ENCODE measurements at regions not wholly inside any gene's neighbourhood (a gene's known extent, or its start where the extent isn't known, plus 50 kb on each side); places are given as distances from the start of the nearest gene placed in this dataset.

- no peaks in the 10 kb centered on the region for H3K9me2 ChIP-seq (replicated peaks; ENCODE audit: control insufficient read depth, low read length)
- H3K4me1 ChIP-seq (ENCODE audit: control insufficient read depth, low read length), result peaks cover 51% of the 10 kb centered on the region
- H3K27me3 ChIP-seq (ENCODE audit: control insufficient read depth, low read length), result no peaks in the 10 kb centered on the region
- no peak overlapping the region for H3K4me2 ChIP-seq (ENCODE audit: low read length)
- peaks cover 45% of the 10 kb centered on the region for H3F3A ChIP-seq (ENCODE audit: control insufficient read depth, insufficient read depth)
- no peaks in the 10 kb centered on the region for H4K20me1 ChIP-seq (ENCODE audit: control insufficient read depth, insufficient read depth, low read depth, low read length)
- no peak overlapping the region for H3K4me3 ChIP-seq (ENCODE audit: low read length)
- no peak for TF ChIP-seq EZH2phosphoT487 (IDR thresholded peaks at IDR 0.05; ENCODE audit: borderline replicate concordance, low read length)
- TF ChIP-seq, protein P1, sequence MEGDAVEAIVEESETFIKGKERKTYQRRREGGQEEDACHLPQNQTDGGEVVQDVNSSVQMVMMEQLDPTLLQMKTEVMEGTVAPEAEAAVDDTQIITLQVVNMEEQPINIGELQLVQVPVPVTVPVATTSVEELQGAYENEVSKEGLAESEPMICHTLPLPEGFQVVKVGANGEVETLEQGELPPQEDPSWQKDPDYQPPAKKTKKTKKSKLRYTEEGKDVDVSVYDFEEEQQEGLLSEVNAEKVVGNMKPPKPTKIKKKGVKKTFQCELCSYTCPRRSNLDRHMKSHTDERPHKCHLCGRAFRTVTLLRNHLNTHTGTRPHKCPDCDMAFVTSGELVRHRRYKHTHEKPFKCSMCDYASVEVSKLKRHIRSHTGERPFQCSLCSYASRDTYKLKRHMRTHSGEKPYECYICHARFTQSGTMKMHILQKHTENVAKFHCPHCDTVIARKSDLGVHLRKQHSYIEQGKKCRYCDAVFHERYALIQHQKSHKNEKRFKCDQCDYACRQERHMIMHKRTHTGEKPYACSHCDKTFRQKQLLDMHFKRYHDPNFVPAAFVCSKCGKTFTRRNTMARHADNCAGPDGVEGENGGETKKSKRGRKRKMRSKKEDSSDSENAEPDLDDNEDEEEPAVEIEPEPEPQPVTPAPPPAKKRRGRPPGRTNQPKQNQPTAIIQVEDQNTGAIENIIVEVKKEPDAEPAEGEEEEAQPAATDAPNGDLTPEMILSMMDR (IDR thresholded peaks at IDR 0.05; ENCODE audit: low read depth, low read length, poor library complexity, severe bottlenecking), result no peak
- H3K27ac ChIP-seq (ENCODE audit: low read depth, low read length), result peak overlapping the region; percentile 16; the same call in 1 of the 2 replicates
- H3K36me3 ChIP-seq (ENCODE audit: control insufficient read depth, low read length), result peaks cover 27% of the 10 kb centered on the region
- peaks cover 6% of the 10 kb centered on the region; the same call in 1 of the 2 replicates for H3K9me3 ChIP-seq (ENCODE audit: control insufficient read depth, insufficient read depth, low read length)
- peaks cover 12% of the 10 kb centered on the region for H3K79me2 ChIP-seq (ENCODE audit: control insufficient read depth, low read length)
Observed at GRCh38 chr6:26213334-26214075, 126.3 kb downstream of the HFE start.

- H3K9me3 ChIP-seq (ENCODE audit: control insufficient read depth, insufficient read depth, low read length), result peaks cover 6% of the 10 kb centered on the region; the same call in 1 of the 2 replicates
- peaks cover 64% of the 10 kb centered on the region for H3K4me1 ChIP-seq (ENCODE audit: control insufficient read depth, low read length)
- H3K9me2 ChIP-seq (replicated peaks; ENCODE audit: control insufficient read depth, low read length), result no peaks in the 10 kb centered on the region
- TF ChIP-seq, protein P1 (IDR thresholded peaks at IDR 0.05; ENCODE audit: low read depth, low read length, poor library complexity, severe bottlenecking), result no peak
- no peak for TF ChIP-seq EZH2phosphoT487 (IDR thresholded peaks at IDR 0.05; ENCODE audit: borderline replicate concordance, low read length)
- H4K20me1 ChIP-seq (ENCODE audit: control insufficient read depth, insufficient read depth, low read depth, low read length), result no peaks in the 10 kb centered on the region
- H3K27ac ChIP-seq (ENCODE audit: low read depth, low read length), result peak overlapping the region; percentile 94
- H3K4me3 ChIP-seq (ENCODE audit: low read length), result peak overlapping the region; percentile 72
- peaks cover 50% of the 10 kb centered on the region for H3F3A ChIP-seq (ENCODE audit: control insufficient read depth, insufficient read depth)
- peaks cover 27% of the 10 kb centered on the region for H3K79me2 ChIP-seq (ENCODE audit: control insufficient read depth, low read length)
- H3K27me3 ChIP-seq (ENCODE audit: control insufficient read depth, low read length), result no peaks in the 10 kb centered on the region
- H3K4me2 ChIP-seq (ENCODE audit: low read length), result peak overlapping the region; percentile 73
- H3K36me3 ChIP-seq (ENCODE audit: control insufficient read depth, low read length), result peaks cover 33% of the 10 kb centered on the region
Observed at GRCh38 chr6:26214803-26215584, 127.8 kb downstream of the HFE start.

GRCh38 chr6:26215585-26216358 is 128.5 kb downstream of the HFE start:
- Histone ChIP-seq H3K4me1 (ENCODE audit: control insufficient read depth, low read length) (peaks cover 64% of the 10 kb centered on the region), H4K20me1 (ENCODE audit: control insufficient read depth, insufficient read depth, low read depth, low read length) (no peaks in the 10 kb centered on the region), H3K9me3 (ENCODE audit: control insufficient read depth, insufficient read depth, low read length) (peaks cover 6% of the 10 kb centered on the region; the same call in 1 of the 2 replicates), H3K9me2 (replicated peaks; ENCODE audit: control insufficient read depth, low read length) (no peaks in the 10 kb centered on the region), H3F3A (ENCODE audit: control insufficient read depth, insufficient read depth) (peaks cover 58% of the 10 kb centered on the region), H3K27me3 (ENCODE audit: control insufficient read depth, low read length) (no peaks in the 10 kb centered on the region), H3K79me2 (ENCODE audit: control insufficient read depth, low read length) (peaks cover 29% of the 10 kb centered on the region), H3K4me3 (ENCODE audit: low read length) (peak overlapping the region; percentile 72), H3K36me3 (ENCODE audit: control insufficient read depth, low read length) (peaks cover 33% of the 10 kb centered on the region), H3K4me2 (ENCODE audit: low read length) (peak overlapping the region; percentile 73), H3K27ac (ENCODE audit: low read depth, low read length) (peak overlapping the region; percentile 94)
- TF ChIP-seq, protein P1 (IDR thresholded peaks at IDR 0.05; ENCODE audit: low read depth, low read length, poor library complexity, severe bottlenecking), result no peak
- no peak for TF ChIP-seq EZH2phosphoT487 (IDR thresholded peaks at IDR 0.05; ENCODE audit: borderline replicate concordance, low read length)
